HG03159 (cell line): ENCODE measurements at regions not wholly inside any gene's neighbourhood (a gene's known extent, or its start where the extent isn't known, plus 50 kb on each side); places are given as distances from the start of the nearest gene placed in this dataset.
"Not testable (repeated sequence)": the region's sequence is repeated elsewhere in the genome, so short reads cannot be mapped to it uniquely, and the experiment has no call there.

Experiments used
- ATAC-seq: cut with Tn5 transposase; IDR thresholded peaks from one replicate; pipeline ENCODE4 v1.9.1; 2021; ENCODE audit warnings: mild to moderate bottlenecking, moderate library complexity; ENCODE audit not compliant: unreplicated experiment

GRCh38 chr4:53722110-53722509, 130.8 kb upstream of the LNX1 start:
- no peak for ATAC-seq

GRCh38 chr4:53721263-53721662, 130.0 kb upstream of the LNX1 start:
- ATAC-seq, result no peak

- no peak for ATAC-seq
Observed at GRCh38 chr4:53720776-53721175, 129.5 kb upstream of the LNX1 start.

- no peak for ATAC-seq
Observed at GRCh38 chr4:53717064-53717549, 125.8 kb upstream of the LNX1 start.

- ATAC-seq, result no peak
Observed at GRCh38 chr4:53716471-53717063, 125.3 kb upstream of the LNX1 start.

- no peak for ATAC-seq
Observed at GRCh38 chr4:53716011-53716410, 124.7 kb upstream of the LNX1 start.

- no peak for ATAC-seq
Observed at GRCh38 chr4:53714236-53715140, 123.2 kb upstream of the LNX1 start.

GRCh38 chr4:53713767-53714166, 122.5 kb upstream of the LNX1 start:
- no peak for ATAC-seq

GRCh38 chr4:53713296-53713695, 122.0 kb upstream of the LNX1 start:
- ATAC-seq, result no peak

GRCh38 chr4:53712408-53713020, 121.2 kb upstream of the LNX1 start:
- ATAC-seq, result no peak

GRCh38 chr4:53711926-53712325, 120.6 kb upstream of the LNX1 start:
- ATAC-seq, result no peak

GRCh38 chr4:53709693-53710092, 118.4 kb upstream of the LNX1 start:
- ATAC-seq, result no peak

GRCh38 chr4:53707491-53707890, 116.2 kb upstream of the LNX1 start:
- no peak for ATAC-seq

- ATAC-seq, result peak; percentile 26
Observed at GRCh38 chr4:53706422-53707032, 115.2 kb upstream of the LNX1 start.

- no peak for ATAC-seq
Observed at GRCh38 chr4:53705972-53706371, 114.7 kb upstream of the LNX1 start.

GRCh38 chr4:53705151-53705764, 114.0 kb upstream of the LNX1 start:
- no peak for ATAC-seq

- no peak for ATAC-seq
Observed at GRCh38 chr4:53704329-53704728, 113.0 kb upstream of the LNX1 start.

- ATAC-seq, result no peak
Observed at GRCh38 chr4:53703267-53703655, 112.0 kb upstream of the LNX1 start.

- peak; percentile 73 for ATAC-seq
Observed at GRCh38 chr4:53702334-53703266, 111.3 kb upstream of the LNX1 start.

- ATAC-seq, result not testable (repeated sequence)
Observed at GRCh38 chr4:53701260-53701659, 110.0 kb upstream of the LNX1 start.
